Tibial artery (tissue), 4 donors: ENCODE measurements at regions not wholly inside any gene's neighbourhood (a gene's known extent, or its start where the extent isn't known, plus 50 kb on each side); places are given as distances from the start of the nearest gene placed in this dataset.

Source experiments
- DNase-seq, 2 donors: peaks; one replicate each; pipeline ENCODE4 v3.0.0-alpha.2; 2019
- H3K27ac ChIP-seq, 2 donors: fragments of 200-600 bp; sonication (generic) in 1 of 2; 1 replicate in 1 of 2; 2 replicates in 1 of 2; pipeline ENCODE4 v1.5.1; 2018 to 2019; ENCODE audit warnings: mild to moderate bottlenecking in 1 of 2
- H3K27me3 ChIP-seq, 2 donors: fragments of 200-600 bp; sonication (generic) in 1 of 2; one replicate each; pipeline versions ENCODE4 v1.5.1 to v1.6.0; 2016 to 2019
- H3K36me3 ChIP-seq, 3 donors: fragments of 200-600 bp; sonication (generic) in 2 of 3; one replicate each; pipeline ENCODE4 v1.5.1; 2016 to 2019; ENCODE audit warnings: mild to moderate bottlenecking in 2 of 3
- H3K4me1 ChIP-seq, 4 donors: fragments of 200-600 bp; sonication (generic) in 2 of 4; 1 replicate in 3 of 4; 2 replicates in 1 of 4; pipeline ENCODE4 v1.5.1; 2016 to 2019
- H3K4me3 ChIP-seq, 2 donors: fragments of 200-600 bp; sonication (generic) in 1 of 2; 1 replicate in 1 of 2; 2 replicates in 1 of 2; pipeline ENCODE4 v1.5.1; 2018 to 2019; ENCODE audit warnings: mild to moderate bottlenecking in 2 of 2
- H3K9me3 ChIP-seq, 3 donors: fragments of 200-600 bp; sonication (generic) in 1 of 3; one replicate each; pipeline ENCODE4 v1.5.1; 2016 to 2019
- CTCF ChIP-seq, 2 experiments: fragments of 200-600 bp in 1 of 2; fragments of 450-650 bp in 1 of 2; IDR thresholded peaks; one replicate each; pipeline ENCODE4 v1.5.1; 2017 to 2019; ENCODE audit warnings: antibody characterized with exemption in 2 of 2, mild to moderate bottlenecking in 1 of 2, moderate library complexity in 1 of 2
- intact Hi-C: fragments of 100-400 bp; cut with DNase I; formaldehyde crosslinking; loops from one replicate; pipeline ENCODE4 v1.15.0; 2023; ENCODE audit warnings: low total_unique reads

DNA sequence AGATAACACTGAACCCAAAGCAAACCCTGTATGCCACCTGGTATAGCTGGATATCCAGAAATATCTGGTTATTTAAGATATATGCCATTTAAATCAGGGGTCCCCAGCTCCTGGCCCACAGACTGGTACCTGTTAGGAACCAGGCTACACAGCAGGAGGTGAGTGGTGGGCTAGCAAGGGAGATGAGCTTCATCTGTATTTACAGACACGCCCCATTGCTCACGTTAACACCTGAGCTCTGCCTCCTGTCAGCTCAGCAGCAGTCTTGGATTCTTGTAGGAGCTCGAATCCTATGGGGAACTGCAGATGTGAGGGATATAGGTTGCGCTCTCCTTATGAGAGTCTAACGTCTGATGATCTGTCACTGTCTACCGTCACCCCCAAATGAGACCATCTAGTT is 646.6 kb downstream of the TLE4 start:
- no peaks in the 10 kb centered on the region for H3K36me3 ChIP-seq
- no peak for TF ChIP-seq CTCF (IDR thresholded peaks at IDR 0.05)
- H3K9me3 ChIP-seq = no peaks in the 10 kb centered on the region
- H3K27me3 ChIP-seq = no peaks in the 10 kb centered on the region
- intact Hi-C loops = no loop called here
- peaks cover 0 to 5% (median 0%) of the 10 kb centered on the region in 4 donors for H3K4me1 ChIP-seq
- H3K27ac ChIP-seq = no peak overlapping the region
- DNase-seq = no peak
- H3K4me3 ChIP-seq = no peak overlapping the region

DNA sequence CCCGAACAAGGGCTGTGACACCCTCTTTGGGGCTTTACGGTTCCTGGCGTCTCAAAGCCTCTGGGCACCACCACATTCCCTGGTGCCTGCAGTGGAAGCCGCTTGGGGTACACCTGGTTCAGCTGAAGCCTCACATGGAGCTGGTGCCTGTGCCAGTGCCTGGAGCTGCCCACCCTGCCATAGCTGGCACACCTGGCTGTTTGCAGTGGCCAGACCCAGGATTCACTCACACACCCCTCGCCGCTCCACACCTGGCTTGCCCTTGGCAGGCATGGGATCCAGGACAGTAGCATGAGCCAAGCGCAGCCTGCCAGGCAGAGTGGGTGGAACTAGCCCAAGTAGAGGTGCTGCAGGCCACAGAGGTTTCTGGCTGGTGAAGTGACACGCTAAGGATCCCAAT is 641.8 kb downstream of the TLE4 start:
- H3K27me3 ChIP-seq = no peaks in the 10 kb centered on the region
- no peak for TF ChIP-seq CTCF (IDR thresholded peaks at IDR 0.05)
- H3K4me3 ChIP-seq = no peak overlapping the region
- peaks cover 0 to 13% (median 9%) of the 10 kb centered on the region in 3 donors for H3K9me3 ChIP-seq
- peaks cover 0 to 5% (median 0%) of the 10 kb centered on the region in 4 donors for H3K4me1 ChIP-seq
- intact Hi-C loops = no loop called here
- no peak for DNase-seq
- no peak overlapping the region for H3K27ac ChIP-seq
- no peaks in the 10 kb centered on the region for H3K36me3 ChIP-seq

DNA sequence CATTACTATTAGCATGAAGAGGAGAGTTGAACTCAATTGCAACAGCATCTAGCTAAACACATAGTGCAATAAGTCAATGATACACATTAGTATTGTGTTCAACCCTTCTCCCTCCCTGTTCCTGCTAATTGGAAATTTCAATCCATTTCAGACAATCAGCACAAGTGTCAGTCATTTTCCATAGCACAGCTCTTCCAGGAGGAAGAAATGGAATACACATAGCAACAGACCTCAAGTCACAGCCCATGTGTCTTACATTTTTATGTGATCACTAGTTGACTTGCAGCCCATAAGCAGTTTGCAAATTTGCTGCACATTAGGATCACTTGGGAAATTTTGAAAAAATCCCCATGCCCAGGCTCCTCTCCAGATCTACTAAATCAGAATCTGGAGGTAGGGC is 636.9 kb downstream of the TLE4 start:
- no peak for DNase-seq
- H3K4me3 ChIP-seq = no peak overlapping the region
- intact Hi-C loops = no loop called here

DNA sequence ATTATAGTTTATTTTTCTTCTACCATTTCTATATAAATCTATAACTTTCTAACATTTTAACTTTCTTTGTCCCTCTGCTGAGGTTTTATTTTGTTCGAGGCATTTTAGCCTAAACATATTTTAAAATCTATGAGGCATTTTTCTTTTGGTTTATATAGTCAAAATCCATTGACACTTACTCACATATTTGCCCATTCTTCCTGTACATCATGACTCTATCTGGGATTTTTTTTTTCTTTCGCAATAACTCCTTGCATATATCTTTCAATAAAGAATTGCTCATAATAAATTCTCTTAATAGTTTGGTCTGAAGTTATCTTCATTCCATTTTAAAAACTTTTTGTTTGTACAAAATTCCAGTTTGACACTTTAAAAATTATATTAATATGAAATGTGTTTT is 632.3 kb downstream of the TLE4 start:
- intact Hi-C loops = no loop called here
- TF ChIP-seq CTCF (IDR thresholded peaks at IDR 0.05) = no peak

More for the DNA sequence above, 636.9 kb downstream of the TLE4 start:
- Histone ChIP-seq H3K9me3 (peaks cover 0 to 13% (median 9%) of the 10 kb centered on the region in 3 donors), H3K27me3 (no peaks in the 10 kb centered on the region), H3K36me3 (no peaks in the 10 kb centered on the region), H3K27ac (no peak overlapping the region), H3K4me1 (no peaks in the 10 kb centered on the region)
- TF ChIP-seq CTCF (IDR thresholded peaks at IDR 0.05) = no peak

GRCh38 chr9:80197661-80198060 is 625.9 kb downstream of the TLE4 start:
- H3K4me1 ChIP-seq = no peaks in the 10 kb centered on the region
- no peak for TF ChIP-seq CTCF (IDR thresholded peaks at IDR 0.05)
- DNase-seq = no peak

More for the DNA sequence above, 632.3 kb downstream of the TLE4 start:
- no peak for DNase-seq
- Histone ChIP-seq H3K36me3 (no peaks in the 10 kb centered on the region), H3K4me1 (no peaks in the 10 kb centered on the region), H3K27me3 (no peaks in the 10 kb centered on the region), H3K9me3 (no peaks in the 10 kb centered on the region), H3K27ac (no peak overlapping the region), H3K4me3 (no peak overlapping the region)

DNA sequence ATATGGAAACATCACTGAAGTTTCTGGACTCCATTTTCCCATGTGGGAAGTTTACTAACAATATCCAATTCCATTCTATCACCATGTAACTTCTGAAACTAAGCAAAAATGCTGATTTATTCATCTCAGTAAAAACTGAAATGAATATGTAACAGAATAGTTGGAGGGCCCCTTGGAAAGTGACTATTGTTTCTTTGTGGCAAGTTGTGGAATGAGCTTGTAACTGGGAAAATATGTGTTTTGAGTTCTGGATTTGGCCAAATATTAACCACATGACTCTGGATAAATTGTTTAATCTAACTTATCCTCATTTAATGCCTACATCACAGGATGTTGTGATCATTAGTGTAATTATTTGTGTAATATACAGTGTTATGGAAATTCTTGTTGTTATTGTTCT is 619.3 kb downstream of the TLE4 start:
- H3K36me3 ChIP-seq = no peaks in the 10 kb centered on the region
- no peaks in the 10 kb centered on the region for H3K27me3 ChIP-seq
- no peak for DNase-seq
- no peaks in the 10 kb centered on the region for H3K9me3 ChIP-seq
- TF ChIP-seq CTCF (IDR thresholded peaks at IDR 0.05) = no peak
- H3K4me3 ChIP-seq = no peak overlapping the region
- intact Hi-C loops = no loop called here
- H3K27ac ChIP-seq = no peak overlapping the region
- H3K4me1 ChIP-seq = no peaks in the 10 kb centered on the region

More at GRCh38 chr9:80197661-80198060, 625.9 kb downstream of the TLE4 start:
- no peaks in the 10 kb centered on the region for H3K9me3 ChIP-seq
- no peaks in the 10 kb centered on the region for H3K36me3 ChIP-seq
- H3K4me3 ChIP-seq = no peak overlapping the region
- H3K27me3 ChIP-seq = no peaks in the 10 kb centered on the region
- no peak overlapping the region for H3K27ac ChIP-seq
- intact Hi-C loops = no loop called here
